Gastroesophageal sphincter (tissue), 4 donors: ENCODE measurements at regions not wholly inside any gene's neighbourhood (a gene's known extent, or its start where the extent isn't known, plus 50 kb on each side); places are given as distances from the start of the nearest gene placed in this dataset.

Experiments
- ATAC-seq: fragments of 150-250 bp; one replicate; pipeline ENCODE4 v1.9.1; 2016; ENCODE audit warnings: mild to moderate bottlenecking, moderate library complexity
- H3K27ac ChIP-seq, 4 donors: fragments of 200-600 bp; sonication (generic) in 3 of 4; 1 replicate in 3 of 4; 2 replicates in 1 of 4; pipeline ENCODE4 v1.5.1; 2016 to 2019
- H3K27me3 ChIP-seq: fragments of 200-600 bp; sonication (generic); one replicate; pipeline ENCODE4 v1.5.1; 2019
- H3K36me3 ChIP-seq, 2 donors: fragments of 200-600 bp; sonication (generic); one replicate each; pipeline ENCODE4 v1.5.1; 2019; ENCODE audit warnings: control low read depth in 1 of 2
- H3K4me1 ChIP-seq, 3 donors: fragments of 200-600 bp; sonication (generic); 1 replicate in 2 of 3; 2 replicates in 1 of 3; pipeline ENCODE4 v1.5.1; 2016 to 2019; ENCODE audit warnings: control low read depth in 2 of 3
- H3K4me3 ChIP-seq, 2 donors: fragments of 200-600 bp; sonication (generic); one replicate each; pipeline ENCODE4 v1.5.1; 2019; ENCODE audit warnings: mild to moderate bottlenecking in 1 of 2, moderate library complexity in 1 of 2
- H3K9me3 ChIP-seq, 3 donors: fragments of 200-600 bp; sonication (generic); one replicate each; pipeline ENCODE4 v1.5.1; 2017 to 2019; ENCODE audit warnings: control low read depth in 2 of 3
- CTCF ChIP-seq, 4 experiments: fragments of 200-600 bp in 2 of 4; fragments of 450-650 bp in 2 of 4; sonication (generic) in 1 of 4; IDR thresholded peaks; one replicate each; pipeline ENCODE4 v1.5.1; 2017 to 2019; ENCODE audit warnings: antibody characterized with exemption in 4 of 4, mild to moderate bottlenecking in 2 of 4, moderate library complexity in 2 of 4
- EP300 ChIP-seq: sonication (generic); formaldehyde crosslinking; IDR thresholded peaks from one replicate; pipeline ENCODE4 v1.6.1; 2017; ENCODE audit warnings: antibody characterized with exemption, mild to moderate bottlenecking
- POLR2A ChIP-seq, 2 donors: fragments of 450-650 bp; IDR thresholded peaks; one replicate each; pipeline ENCODE4 v1.6.1; 2017; ENCODE audit warnings: antibody characterized with exemption in 2 of 2, mild to moderate bottlenecking in 2 of 2, moderate library complexity in 1 of 2
- POLR2AphosphoS5 ChIP-seq: sonication (generic); formaldehyde crosslinking; IDR thresholded peaks from one replicate; pipeline ENCODE4 v1.6.1; 2017; ENCODE audit warnings: antibody characterized with exemption
- WGBS, 2 donors: methylation state at CpG; one replicate each; pipeline ENCODE4 v1.1.5; 2018; ENCODE audit warnings: low coverage in 1 of 2; 5-methylcytosine and 5-hydroxymethylcytosine counted together

- H3K36me3 ChIP-seq: no peaks in the 10 kb centered on the region
- no peaks in the 10 kb centered on the region for H3K4me1 ChIP-seq
- TF ChIP-seq EP300 (no peak), POLR2AphosphoS5 (no peak), POLR2A (IDR thresholded peaks at IDR 0.05) (no peak), CTCF (IDR thresholded peaks at IDR 0.05) (no peak)
- 69% methylated on average over 1 of the region's 1 CpG for WGBS, 2 donors
- no peak overlapping the region for H3K4me3 ChIP-seq
- no peak for ATAC-seq
- H3K27me3 ChIP-seq: no peaks in the 10 kb centered on the region
- H3K9me3 ChIP-seq: peaks cover 0 to 4% (median 0%) of the 10 kb centered on the region in 3 donors
- H3K27ac ChIP-seq: no peak overlapping the region
Measured at GRCh38 chr10:108141064-108141463, 976.6 kb upstream of the SORCS1 start.

- ATAC-seq: no peak
- no peaks in the 10 kb centered on the region for H3K36me3 ChIP-seq
- WGBS, 2 donors: 79 to 84% methylated on average over 2 of the region's 2 CpGs
- no peaks in the 10 kb centered on the region for H3K27me3 ChIP-seq
- H3K4me3 ChIP-seq: no peak overlapping the region
- H3K4me1 ChIP-seq: no peaks in the 10 kb centered on the region
- H3K9me3 ChIP-seq: no peaks in the 10 kb centered on the region
- no peak overlapping the region for H3K27ac ChIP-seq
- TF ChIP-seq POLR2A (IDR thresholded peaks at IDR 0.05): no peak
- no peak for TF ChIP-seq EP300
- TF ChIP-seq POLR2AphosphoS5: no peak
- no peak for TF ChIP-seq CTCF (IDR thresholded peaks at IDR 0.05)
Measured at GRCh38 chr10:108132303-108132702, 967.8 kb upstream of the SORCS1 start.

GRCh38 chr10:108130575-108130974 lies 966.1 kb upstream of the SORCS1 start:
- Histone ChIP-seq H3K9me3 (no peaks in the 10 kb centered on the region), H3K4me3 (no peak overlapping the region)
- ATAC-seq: no peak

GRCh38 chr10:108112218-108112617 lies 947.7 kb upstream of the SORCS1 start:
- H3K27me3 ChIP-seq: no peaks in the 10 kb centered on the region
- no peak overlapping the region for H3K27ac ChIP-seq
- no peaks in the 10 kb centered on the region for H3K36me3 ChIP-seq
- no peak overlapping the region for H3K4me3 ChIP-seq
- no peak for ATAC-seq
- no peak for TF ChIP-seq EP300
- TF ChIP-seq POLR2A (IDR thresholded peaks at IDR 0.05): no peak
- no peak for TF ChIP-seq CTCF (IDR thresholded peaks at IDR 0.05)
- TF ChIP-seq POLR2AphosphoS5: no peak
- no peaks in the 10 kb centered on the region for H3K9me3 ChIP-seq
- 29 to 39% methylated on average over 2 of the region's 2 CpGs for WGBS, 2 donors
- no peaks in the 10 kb centered on the region for H3K4me1 ChIP-seq

More at GRCh38 chr10:108130575-108130974, 966.1 kb upstream of the SORCS1 start:
- TF ChIP-seq POLR2A (IDR thresholded peaks at IDR 0.05): no peak
- no peak for TF ChIP-seq CTCF (IDR thresholded peaks at IDR 0.05)
- no peak for TF ChIP-seq EP300
- TF ChIP-seq POLR2AphosphoS5: no peak
- WGBS, 2 donors: 41 to 66% methylated on average over 2 of the region's 2 CpGs
- Histone ChIP-seq H3K36me3 (no peaks in the 10 kb centered on the region), H3K27ac (no peak overlapping the region), H3K4me1 (no peaks in the 10 kb centered on the region), H3K27me3 (no peaks in the 10 kb centered on the region)

- 66 to 80% methylated on average over 1 to 3 of the region's 3 CpGs for WGBS, 2 donors
- no peak for ATAC-seq
Measured at GRCh38 chr10:108104551-108105156, 940.1 kb upstream of the SORCS1 start.

More at GRCh38 chr10:108104551-108105156, 940.1 kb upstream of the SORCS1 start:
- Histone ChIP-seq H3K27ac (no peak overlapping the region), H3K36me3 (no peaks in the 10 kb centered on the region), H3K9me3 (no peaks in the 10 kb centered on the region), H3K27me3 (no peaks in the 10 kb centered on the region), H3K4me3 (no peak overlapping the region), H3K4me1 (no peaks in the 10 kb centered on the region)
- TF ChIP-seq CTCF (IDR thresholded peaks at IDR 0.05): no peak
- no peak for TF ChIP-seq EP300
- no peak for TF ChIP-seq POLR2AphosphoS5
- no peak for TF ChIP-seq POLR2A (IDR thresholded peaks at IDR 0.05)
